NCI-H748 (cell line): ENCODE measurements at regions not wholly inside any gene's neighbourhood (a gene's known extent, or its start where the extent isn't known, plus 50 kb on each side); places are given as distances from the start of the nearest gene placed in this dataset.

ENCODE experiments used
- DNase-seq: peaks from one replicate; lab custom pipeline; 2025; ENCODE audit not compliant: unreplicated experiment; lab: John Stamatoyannopoulos, UW

DNA sequence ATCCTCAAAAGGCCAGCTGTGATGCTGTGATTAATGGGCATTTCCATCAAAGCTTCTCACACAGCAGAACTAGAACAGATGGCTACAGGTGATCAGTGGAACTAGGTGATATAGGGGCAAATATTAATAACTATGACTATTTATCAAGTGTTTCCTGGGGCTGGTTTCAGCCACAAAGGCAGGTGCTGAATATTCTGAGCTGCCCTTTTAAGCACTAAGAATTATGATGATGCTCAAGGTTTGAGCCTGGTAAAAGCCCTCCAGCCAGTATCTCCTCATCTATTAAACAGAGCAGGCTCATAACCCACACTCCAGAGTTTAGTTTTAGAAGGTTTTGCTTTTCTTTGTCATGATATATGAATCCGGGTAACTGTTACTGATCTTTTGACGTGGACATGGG, 129.5 kb upstream of the ACP3 start:
- DNase-seq: no peak

DNA sequence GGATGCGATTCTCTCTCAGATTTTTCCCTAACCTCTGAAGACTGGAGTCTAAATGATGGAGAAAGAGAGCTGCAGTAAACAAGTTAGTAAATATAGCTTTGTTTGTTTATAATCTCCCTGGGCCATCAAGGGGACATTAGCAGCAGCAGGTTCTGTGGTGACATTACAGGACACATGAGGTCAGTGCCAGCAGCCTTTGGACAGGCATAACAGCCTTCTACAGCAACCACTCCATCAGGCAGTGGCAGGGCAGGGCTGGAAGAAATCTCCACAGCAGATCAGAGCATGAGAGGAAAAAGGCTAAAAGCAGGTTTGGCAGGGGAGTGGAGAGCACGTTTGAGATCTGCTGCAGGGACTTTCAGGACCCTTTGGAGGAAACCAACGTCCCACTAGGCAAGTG, 127.6 kb upstream of the ACP3 start:
- DNase-seq: no peak

DNA sequence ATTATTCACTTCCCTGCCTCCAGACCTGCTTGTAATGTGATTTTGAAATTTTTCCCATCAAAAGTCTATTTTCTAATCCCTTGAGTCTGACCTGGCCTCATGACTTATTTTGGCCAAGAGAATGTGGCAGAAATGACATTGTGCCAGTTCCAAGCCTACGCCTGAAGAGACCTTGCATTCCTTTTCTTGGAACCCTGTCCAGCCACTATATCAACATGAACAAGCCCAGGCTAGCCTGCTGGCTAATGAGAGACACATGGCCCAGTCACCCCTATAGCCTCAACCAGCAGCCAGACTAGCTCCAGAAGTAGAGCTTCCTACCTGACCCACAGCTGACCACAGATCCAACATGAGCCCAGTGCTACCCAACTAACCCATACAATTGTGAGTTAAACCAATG, 121.1 kb upstream of the ACP3 start:
- no peak for DNase-seq

DNA sequence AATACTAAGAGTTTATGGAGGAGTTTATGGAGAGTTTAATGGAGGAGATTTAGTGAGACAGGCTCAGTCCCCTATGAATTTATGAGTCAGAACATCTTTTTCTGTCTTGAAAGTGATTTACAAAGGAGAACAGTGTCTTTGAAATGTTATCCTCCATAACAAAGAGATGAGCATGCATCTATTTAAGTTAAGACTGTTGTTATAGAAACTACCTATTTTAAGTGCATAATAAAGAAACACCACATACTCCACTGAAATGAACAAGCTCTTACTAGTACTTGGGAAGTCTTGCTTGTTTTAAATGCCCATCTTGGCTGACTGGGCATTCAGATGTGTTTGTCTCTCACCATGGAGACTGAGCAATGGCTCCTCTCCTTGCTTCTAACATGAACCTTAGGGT, 118.7 kb upstream of the ACP3 start:
- DNase-seq: no peak

DNA sequence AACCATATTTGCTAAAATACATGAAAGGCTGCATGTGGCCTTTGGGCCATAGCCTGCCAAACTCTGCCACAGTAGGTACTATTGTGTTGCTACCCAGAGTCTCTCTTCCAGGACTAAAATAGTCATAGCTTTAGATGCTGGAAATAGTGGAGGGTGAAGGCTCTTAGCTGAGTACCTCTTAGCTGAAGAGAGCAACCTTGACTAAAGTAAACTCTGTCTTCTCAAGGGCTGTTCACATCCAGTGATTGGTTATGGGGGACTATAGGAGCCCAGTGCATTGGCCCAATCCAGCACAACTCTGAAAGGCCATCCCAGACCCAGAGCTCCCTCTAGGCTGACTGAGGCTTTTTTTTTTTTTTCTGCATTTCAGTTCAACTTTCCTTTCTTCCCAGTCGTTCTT, 117.8 kb upstream of the ACP3 start:
- no peak for DNase-seq

DNA sequence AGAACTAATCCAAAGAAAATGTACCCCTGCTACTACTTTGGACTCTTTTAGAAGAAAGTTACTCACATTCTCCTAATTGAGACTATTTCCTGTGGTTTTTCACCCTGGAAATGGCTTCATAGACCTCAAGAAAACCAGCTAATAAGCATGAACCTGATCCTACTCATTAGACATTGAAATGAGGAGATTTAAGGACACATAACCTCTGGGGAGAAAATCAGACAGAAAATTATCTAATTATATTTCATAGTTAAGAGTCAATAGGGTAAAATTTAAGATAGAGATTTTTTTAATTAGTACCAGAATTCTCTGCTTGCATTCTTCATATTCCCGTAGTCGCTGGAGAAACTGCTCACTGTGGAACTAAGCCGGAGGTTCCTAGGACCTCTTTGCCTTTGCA, 114.6 kb upstream of the ACP3 start:
- no peak for DNase-seq

DNA sequence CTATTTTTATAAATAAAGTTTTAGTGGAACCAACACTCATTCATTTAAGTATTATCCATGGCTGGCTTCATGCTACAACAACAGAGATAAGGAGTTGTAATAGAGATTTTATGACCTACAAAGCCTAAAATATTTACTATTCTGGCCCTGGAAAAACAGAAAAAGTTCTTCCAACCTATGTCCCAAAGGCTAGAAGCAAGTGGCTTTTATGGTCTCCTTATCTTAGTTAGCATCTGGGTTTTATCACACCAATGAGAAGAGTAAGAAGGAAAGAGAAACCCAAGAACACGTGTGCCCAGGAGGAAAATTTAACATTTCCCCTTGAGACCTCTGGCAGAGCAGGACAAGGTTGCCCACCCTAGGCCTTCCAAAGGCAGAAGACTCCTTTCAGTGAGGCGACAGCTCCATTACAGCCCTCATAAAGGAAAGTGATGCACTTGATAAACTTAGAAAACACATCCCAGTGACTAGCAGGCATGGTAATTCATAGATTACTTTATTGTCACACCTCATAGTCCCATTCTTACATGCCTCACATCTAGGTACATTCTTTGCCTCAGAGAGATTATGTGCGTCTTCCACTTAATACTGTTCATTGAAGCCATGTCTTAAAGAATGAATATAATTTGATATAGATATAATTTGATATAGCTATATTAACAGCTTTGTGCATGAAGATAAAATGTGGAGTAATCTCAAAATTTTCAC, 113.2 kb upstream of the ACP3 start:
- no peak for DNase-seq

DNA sequence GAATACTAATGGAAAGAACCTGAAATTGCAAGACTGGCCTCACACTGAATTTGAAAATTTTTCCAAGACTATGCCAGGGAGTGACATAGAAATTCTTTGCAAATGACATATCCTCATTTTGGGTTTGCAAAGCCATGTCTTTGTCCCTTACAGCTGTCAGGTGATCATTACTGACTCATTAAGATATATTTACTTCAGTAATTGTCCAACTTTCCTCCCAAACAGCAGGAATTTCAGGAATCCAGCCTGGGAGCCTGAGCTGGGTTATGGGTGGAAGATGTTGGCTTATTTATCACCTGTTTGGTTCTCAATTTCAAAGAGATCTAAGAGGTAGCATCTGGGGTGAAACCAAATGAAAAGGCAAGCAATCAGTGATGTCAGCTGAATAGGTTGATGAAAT, 111.6 kb upstream of the ACP3 start:
- no peak for DNase-seq

DNA sequence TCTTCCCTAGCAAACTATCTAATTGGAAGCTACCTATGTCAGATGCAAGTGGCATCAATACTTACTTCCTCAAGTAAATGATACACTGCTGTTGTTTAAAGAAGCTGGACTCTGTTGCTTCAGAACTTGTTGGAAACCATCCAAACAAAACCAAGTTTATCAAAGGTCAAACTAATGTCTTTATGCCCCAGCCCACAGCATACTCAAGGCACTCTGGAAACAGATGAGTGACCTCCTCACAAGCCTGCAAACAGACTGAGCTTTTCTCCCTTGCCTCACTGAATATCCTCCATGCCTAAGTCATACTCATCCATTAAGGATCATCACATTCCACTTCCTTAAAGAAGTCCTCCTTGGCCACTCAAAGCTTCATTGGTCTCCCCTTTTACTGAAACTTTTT, 107.4 kb upstream of the ACP3 start:
- DNase-seq: no peak

DNA sequence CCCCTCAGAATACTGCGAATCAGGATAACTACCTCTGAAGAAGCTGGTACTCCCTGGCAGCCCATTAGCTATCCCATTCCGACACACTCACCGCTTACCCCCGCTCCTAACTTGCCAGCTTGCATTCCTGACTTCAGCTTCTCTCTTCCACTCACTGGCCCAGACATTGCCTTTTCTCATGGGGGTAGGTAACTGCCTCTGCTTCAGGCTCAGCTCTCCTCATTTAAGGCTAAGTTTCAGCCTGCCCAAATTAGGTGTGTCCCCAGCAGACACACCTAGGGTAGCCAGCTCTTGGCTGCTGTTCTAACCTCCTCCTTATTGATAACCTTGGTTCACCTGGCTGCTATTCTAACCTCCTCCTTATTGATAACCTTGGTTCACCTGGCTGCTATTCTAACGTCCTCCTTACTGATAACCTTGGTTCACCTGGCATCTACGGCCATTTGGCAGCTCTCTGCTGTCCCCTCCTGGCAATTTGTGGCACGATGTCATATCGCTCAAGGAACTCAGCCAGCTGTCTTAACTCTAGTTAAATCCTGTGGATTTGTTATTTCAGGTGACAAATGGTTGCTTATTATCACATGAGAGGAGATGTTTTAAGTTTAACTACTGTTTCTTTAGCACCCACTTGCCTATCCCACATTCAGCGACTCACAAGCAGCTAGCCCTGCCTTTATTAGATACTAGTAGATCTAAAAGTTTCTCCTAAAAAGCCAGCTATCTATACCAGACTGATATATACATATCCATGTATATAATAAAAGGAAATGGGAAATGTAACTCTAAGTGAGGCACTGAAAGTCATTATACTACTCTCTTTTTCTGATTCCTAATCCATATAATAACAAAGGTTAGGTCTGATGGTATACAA, 106.5 kb upstream of the ACP3 start:
- DNase-seq: peak; percentile 47

DNA sequence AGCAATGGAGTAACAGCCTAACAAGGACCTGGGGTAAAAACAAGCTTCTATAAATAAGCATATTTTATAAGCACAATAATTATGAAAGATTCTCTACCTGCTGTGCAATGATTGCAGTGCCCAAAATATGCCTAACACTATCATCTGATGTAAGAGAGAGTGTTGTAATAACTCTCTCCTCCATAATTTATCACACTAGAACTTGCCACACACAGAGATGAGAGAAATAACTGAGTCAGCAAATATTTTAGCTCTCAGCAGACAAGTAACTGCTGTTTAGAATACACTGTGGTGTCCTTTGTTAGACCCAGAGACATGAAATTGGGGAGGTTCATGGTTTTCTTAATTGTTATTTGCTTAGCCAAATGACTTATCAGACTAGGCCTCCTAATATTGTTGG, 105.3 kb upstream of the ACP3 start:
- no peak for DNase-seq

DNA sequence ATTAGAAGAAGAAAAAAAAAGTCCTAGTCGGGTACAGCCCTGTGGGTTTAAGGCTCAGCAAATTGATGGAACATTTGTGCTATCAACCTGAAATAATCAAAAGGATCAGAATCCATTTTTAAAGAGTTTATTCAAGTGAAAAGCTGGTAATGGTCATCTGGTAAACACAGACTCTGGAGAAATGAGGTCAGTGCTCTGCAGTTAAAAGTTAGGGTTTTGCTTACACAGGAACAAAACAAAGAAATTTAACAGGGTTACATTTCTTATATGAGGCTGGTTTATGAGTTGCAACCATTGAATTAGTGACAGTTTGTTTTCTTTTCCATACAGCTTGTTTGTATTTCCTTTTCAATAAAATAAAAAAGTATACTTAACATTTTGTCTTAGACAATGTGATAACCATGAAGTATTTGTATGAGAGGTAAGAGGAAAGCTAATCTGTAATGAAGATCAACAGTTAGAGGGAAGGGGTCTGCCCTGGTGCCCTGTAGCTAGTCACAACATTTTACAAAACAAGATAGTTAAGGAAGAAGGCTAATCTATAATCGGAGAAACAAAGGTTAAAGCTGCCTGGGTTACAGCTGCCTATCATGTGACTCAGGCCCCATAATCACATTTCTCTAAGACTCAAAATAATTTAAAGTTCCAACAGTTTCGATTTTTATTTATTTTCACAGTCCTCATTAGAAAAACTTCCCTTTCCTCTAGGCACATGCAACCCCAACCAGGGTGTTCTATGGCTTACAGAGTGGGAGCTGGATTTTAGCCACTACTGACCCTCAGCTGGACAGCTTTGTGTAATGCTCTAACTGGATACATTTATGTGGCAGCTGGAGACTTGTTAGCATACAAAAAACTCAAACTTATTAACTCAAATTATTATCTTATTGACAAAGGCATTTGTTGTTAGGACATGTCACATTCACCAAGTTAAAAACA, 98.1 kb upstream of the ACP3 start:
- no peak for DNase-seq

DNA sequence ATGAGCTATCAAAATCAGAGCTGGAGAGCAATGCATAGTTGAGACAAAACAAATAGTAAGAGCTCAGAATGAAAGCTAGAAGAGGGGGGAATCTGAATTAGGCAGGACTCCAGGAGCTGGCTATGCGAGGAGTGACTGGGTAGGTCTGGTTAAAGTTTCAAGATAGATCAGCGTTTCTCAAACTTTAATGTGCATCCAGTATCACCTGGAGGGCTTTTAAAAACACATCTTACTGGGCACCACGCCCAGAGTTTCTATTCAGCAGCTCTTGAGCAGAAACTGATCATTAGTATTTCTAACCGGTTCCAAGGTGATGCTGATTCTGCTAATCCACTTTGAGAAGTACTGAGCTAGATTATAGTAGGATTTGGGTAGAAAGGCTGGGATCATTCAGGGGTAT, 96.2 kb upstream of the ACP3 start:
- DNase-seq: peak; percentile 1

DNA sequence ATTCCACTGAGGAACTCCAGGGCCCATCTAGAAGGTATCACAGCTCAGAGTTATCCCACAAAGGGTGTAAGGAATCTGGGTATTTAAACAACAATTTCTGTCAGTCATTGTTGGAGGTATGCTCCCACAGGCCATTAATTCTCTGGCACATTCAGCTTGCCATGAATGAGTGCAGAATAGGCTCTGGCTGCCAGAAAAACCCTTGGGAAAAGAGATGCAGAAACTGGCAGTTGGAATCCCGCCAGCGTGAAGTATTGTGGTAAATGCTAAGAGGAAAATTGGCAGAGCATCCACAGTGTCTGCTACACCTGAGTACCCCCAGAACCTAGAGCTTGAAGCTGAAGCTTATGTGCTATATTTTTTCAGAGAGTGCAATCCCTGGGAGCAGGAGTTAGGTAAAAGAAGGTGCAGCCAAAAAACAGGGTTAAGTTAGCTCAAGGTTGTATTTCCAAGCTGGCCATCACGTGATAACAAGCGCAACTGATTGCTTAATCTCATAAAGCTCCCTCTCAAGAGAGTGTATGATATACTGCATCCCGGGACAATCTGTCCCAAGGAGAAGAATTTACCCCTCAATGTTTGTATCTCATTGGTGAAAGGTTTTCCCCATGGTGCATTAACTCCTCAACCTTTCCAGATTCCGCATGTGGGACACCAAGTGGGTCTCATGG, 94.2 kb upstream of the ACP3 start:
- DNase-seq: peak; percentile 53

DNA sequence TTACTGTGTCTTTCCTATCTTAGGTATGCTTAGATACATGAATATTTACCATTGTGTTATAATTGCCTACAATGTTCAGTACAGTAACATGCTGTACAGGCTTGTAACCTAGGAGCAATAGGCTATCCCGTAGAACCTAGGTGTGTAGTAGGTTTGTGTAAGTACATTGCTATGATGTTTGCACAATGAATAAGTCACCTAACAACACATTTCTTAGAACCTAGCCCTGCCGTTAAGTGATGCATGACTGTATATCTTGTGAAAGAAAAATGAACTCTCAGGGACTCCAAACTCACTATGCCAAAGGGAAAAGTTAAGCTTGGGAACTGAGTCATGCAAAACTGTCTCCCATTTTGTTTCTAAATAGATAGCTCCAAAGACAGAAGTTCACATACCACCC, 91.5 kb upstream of the ACP3 start:
- DNase-seq: no peak

DNA sequence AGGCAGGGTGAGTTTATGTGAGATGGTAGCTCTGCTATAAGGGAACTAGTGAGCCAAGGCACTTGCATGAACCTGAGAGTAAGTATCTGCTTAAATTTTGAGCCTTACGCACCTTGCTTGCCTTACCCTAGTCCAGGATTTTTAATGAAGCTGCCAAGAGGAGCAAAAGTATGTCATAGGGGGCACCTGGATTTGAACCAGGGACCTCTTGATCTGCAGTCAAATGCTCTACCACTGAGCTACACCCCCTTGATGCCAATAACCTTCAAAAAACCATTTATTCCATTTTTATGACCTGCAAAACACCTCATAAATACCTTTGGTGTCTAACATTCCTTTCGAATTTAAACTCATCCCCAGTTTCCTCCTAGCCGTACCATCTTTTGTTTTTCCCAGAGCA, 88.3 kb upstream of the ACP3 start:
- DNase-seq: no peak

DNA sequence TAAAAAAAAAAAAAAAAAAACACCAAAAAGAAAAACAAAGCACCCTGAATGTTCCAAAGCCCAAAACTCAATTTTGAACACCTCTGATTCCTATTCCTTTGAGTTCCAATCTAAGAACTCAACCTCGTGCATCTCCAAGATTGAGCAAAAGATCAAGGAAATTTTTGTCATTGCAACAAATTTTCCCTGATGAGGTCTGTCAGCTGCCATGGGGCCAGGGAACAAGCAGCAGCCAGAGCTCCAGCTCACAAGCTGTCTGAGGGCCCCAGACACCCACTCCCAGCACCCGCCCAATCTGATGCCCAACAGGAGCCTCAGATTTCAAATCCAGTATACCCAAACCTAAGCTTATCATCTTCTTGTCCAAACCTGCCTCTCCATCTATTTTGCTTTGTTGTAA, 87.6 kb upstream of the ACP3 start:
- DNase-seq: no peak

DNA sequence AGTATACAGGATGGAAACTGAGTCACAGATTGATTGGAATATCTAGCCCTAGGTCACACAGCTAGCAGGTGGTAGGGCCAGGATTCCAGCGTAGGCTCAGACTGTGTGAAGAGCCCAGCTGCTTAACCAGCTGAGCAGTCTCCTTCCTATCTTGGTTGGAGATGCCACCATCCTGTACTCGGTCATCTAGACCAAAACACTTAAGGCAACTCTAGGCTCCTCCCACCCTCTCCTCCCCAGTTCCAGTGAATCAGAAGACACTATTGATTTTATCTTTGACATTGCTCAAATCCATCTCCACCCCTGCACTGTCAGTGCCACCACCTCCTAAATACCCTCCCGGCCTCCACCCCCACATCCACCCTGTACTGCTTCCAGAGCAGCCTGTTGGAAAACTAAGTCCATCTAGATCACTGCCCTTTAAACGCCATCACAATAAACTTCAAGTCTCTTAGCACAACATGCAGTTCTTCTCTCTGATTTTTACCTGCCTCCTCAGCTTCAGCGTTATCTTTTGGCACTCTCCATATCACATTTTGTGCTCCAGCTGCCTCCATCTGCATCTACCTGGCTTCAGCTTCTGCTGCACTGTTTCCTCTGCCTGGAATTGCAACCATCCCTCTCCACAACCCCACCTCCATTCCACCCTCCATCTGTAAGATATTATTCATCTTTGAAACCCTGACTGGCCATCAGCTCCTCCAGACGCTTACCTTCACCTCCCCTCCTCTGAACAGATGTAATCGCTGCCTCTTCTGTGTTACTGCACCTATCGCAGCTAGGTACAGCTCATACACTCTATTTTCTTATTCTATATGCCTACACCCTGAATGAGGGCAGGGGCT, 86.8 kb upstream of the ACP3 start:
- DNase-seq: no peak

DNA sequence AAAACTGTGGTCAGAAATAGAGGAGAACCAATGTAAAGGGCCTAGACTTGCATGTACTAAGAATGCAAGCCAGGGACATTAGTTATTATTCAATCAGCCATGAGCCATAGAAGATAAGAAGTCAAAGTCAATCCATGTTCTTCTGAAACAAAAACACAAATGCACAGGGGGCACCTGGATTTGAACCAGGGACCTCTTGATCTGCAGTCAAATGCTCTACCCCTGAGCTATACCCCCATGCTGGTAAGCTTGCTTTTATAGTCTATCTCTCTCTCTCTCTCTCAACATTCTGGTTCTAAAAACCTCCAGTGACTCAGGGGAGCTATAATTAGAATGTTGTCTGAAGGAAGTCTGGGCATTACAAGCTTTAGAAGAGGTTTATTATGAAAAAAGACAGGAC, 85.6 kb upstream of the ACP3 start:
- peak; percentile 12 for DNase-seq

DNA sequence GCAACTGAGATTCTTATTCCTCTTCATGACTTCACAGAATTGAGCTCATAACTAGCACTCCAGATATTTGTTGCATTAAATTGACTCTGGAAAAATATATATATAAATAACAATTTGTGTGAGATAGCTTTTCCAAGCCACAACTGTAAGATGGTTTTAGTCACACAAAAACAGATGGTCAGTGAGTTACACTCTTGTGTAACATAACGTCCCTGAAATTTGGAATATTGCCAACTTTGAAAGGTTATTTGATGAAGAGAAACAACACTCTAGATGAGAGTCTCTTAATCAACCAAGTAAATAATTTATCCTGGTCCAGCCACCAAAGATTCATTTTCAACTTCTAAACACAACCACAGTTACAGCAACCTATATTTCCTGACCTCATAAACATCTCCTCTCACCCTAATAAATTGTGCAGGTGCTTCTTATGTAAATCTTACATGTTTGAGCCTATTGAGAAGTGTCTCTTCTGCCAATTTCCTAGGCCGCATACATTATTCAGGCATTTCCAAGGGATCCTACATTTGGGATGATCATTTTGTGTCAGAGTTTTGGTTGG, 84.9 kb upstream of the ACP3 start:
- DNase-seq: peak; percentile 60
